ENCODE measurements at regions not wholly inside any gene's neighbourhood (a gene's known extent, or its start where the extent isn't known, plus 50 kb on each side); places are given as distances from the start of the nearest gene placed in this dataset.

GRCh38 chr3:94561094-94561493, 498.2 kb downstream of the NSUN3 start:
- Histone ChIP-seq H3K9me2 (replicated peaks; ENCODE audit: insufficient read depth, low read length) (no peaks in the 10 kb centered on the region), H3K9me3 (ENCODE audit: insufficient read depth, low read length) (no peaks in the 10 kb centered on the region), H3K36me3 (ENCODE audit: low read length) (no peaks in the 10 kb centered on the region), H3F3A (ENCODE audit: insufficient read depth) (no peaks in the 10 kb centered on the region), H4K20me1 (ENCODE audit: low read depth, low read length) (no peaks in the 10 kb centered on the region), H3K4me3 (ENCODE audit: insufficient read depth, low read length, poor library complexity, severe bottlenecking) (no peak overlapping the region), H3K27me3 (ENCODE audit: low read length) (no peaks in the 10 kb centered on the region), H3K27ac (ENCODE audit: low read depth, low read length) (no peak overlapping the region), H2AFZ (ENCODE audit: low read depth, low read length, severe bottlenecking) (no peak overlapping the region), H3K9ac (ENCODE audit: low read length) (no peak overlapping the region), H3K4me2 (ENCODE audit: low read depth, low read length, poor library complexity, severe bottlenecking) (no peak overlapping the region), H3K79me2 (ENCODE audit: insufficient read depth, low read length) (no peaks in the 10 kb centered on the region)
- TF ChIP-seq CTCF (IDR thresholded peaks at IDR 0.05; ENCODE audit: insufficient read depth, low read length, poor library complexity, severe bottlenecking) = no peak
- TF ChIP-seq EZH2phosphoT487 (conservative IDR thresholded peaks at IDR 0.05; ENCODE audit: low read length) = no peak

- Histone ChIP-seq H3K9me2 (replicated peaks; ENCODE audit: insufficient read depth, low read length) (no peaks in the 10 kb centered on the region), H3K4me2 (ENCODE audit: low read depth, low read length, poor library complexity, severe bottlenecking) (no peak overlapping the region), H3K9me3 (ENCODE audit: insufficient read depth, low read length) (no peaks in the 10 kb centered on the region), H2AFZ (ENCODE audit: low read depth, low read length, severe bottlenecking) (no peak overlapping the region), H3F3A (ENCODE audit: insufficient read depth) (no peaks in the 10 kb centered on the region), H3K9ac (ENCODE audit: low read length) (no peak overlapping the region), H3K36me3 (ENCODE audit: low read length) (no peaks in the 10 kb centered on the region), H4K20me1 (ENCODE audit: low read depth, low read length) (no peaks in the 10 kb centered on the region), H3K27ac (ENCODE audit: low read depth, low read length) (no peak overlapping the region), H3K79me2 (ENCODE audit: insufficient read depth, low read length) (no peaks in the 10 kb centered on the region), H3K27me3 (ENCODE audit: low read length) (no peaks in the 10 kb centered on the region), H3K4me3 (ENCODE audit: insufficient read depth, low read length, poor library complexity, severe bottlenecking) (no peak overlapping the region)
- no peak for TF ChIP-seq EZH2phosphoT487 (conservative IDR thresholded peaks at IDR 0.05; ENCODE audit: low read length)
- no peak for TF ChIP-seq CTCF (IDR thresholded peaks at IDR 0.05; ENCODE audit: insufficient read depth, low read length, poor library complexity, severe bottlenecking)
These were observed 501.4 kb downstream of the NSUN3 start for GRCh38 chr3:94564247-94564646.

GRCh38 chr3:94568041-94568440, 505.2 kb downstream of the NSUN3 start:
- no peaks in the 10 kb centered on the region for H3K9me2 ChIP-seq (replicated peaks; ENCODE audit: insufficient read depth, low read length)

More at GRCh38 chr3:94568041-94568440, 505.2 kb downstream of the NSUN3 start:
- H3K4me2 ChIP-seq (ENCODE audit: low read depth, low read length, poor library complexity, severe bottlenecking) = no peak overlapping the region
- H3K36me3 ChIP-seq (ENCODE audit: low read length) = no peaks in the 10 kb centered on the region
- no peaks in the 10 kb centered on the region for H4K20me1 ChIP-seq (ENCODE audit: low read depth, low read length)
- no peaks in the 10 kb centered on the region for H3K27me3 ChIP-seq (ENCODE audit: low read length)
- no peak overlapping the region for H3K4me3 ChIP-seq (ENCODE audit: insufficient read depth, low read length, poor library complexity, severe bottlenecking)
- no peaks in the 10 kb centered on the region for H3K9me3 ChIP-seq (ENCODE audit: insufficient read depth, low read length)
- no peaks in the 10 kb centered on the region for H3F3A ChIP-seq (ENCODE audit: insufficient read depth)
- H3K9ac ChIP-seq (ENCODE audit: low read length) = no peak overlapping the region
- TF ChIP-seq EZH2phosphoT487 (conservative IDR thresholded peaks at IDR 0.05; ENCODE audit: low read length) = no peak
- no peak for TF ChIP-seq CTCF (IDR thresholded peaks at IDR 0.05; ENCODE audit: insufficient read depth, low read length, poor library complexity, severe bottlenecking)
- no peak overlapping the region for H3K27ac ChIP-seq (ENCODE audit: low read depth, low read length)
- H2AFZ ChIP-seq (ENCODE audit: low read depth, low read length, severe bottlenecking) = no peak overlapping the region
- H3K79me2 ChIP-seq (ENCODE audit: insufficient read depth, low read length) = no peaks in the 10 kb centered on the region
